GM23338 (cell line): ENCODE measurements at regions not wholly inside any gene's neighbourhood (a gene's known extent, or its start where the extent isn't known, plus 50 kb on each side); places are given as distances from the start of the nearest gene placed in this dataset.

ENCODE experiments used
- CREB1 ChIP-seq: fragments of 250-450 bp; sonication (Bioruptor Pico); IDR thresholded peaks from 2 replicates; pipeline ENCODE4 v1.5.0; 2020; ENCODE audit warnings: low read depth, mild to moderate bottlenecking, moderate library complexity
- CTCF ChIP-seq, 2 experiments: fragments of 200-600 bp in 1 of 2; sonication (generic) in 1 of 2; conservative IDR thresholded peaks; 2 replicates each; pipeline versions ENCODE4 v1.5.1 to v1.6.1; 2016 to 2017; ENCODE audit warnings: antibody characterized with exemption in 2 of 2, low read depth in 2 of 2, mild to moderate bottlenecking in 2 of 2, moderate library complexity in 1 of 2
- EZH2 ChIP-seq: fragments of 200-600 bp; sonication (generic); IDR thresholded peaks from one replicate; pipeline ENCODE4 v1.8.0; 2017; ENCODE audit warnings: antibody characterized with exemption, mild to moderate bottlenecking, low read depth; ENCODE audit not compliant: unreplicated experiment
- EZH2phosphoT487 ChIP-seq: fragments of 200-600 bp; sonication (generic); IDR thresholded peaks from one replicate; pipeline ENCODE4 v1.8.1; 2018; ENCODE audit warnings: antibody characterized with exemption; ENCODE audit not compliant: unreplicated experiment
- JUNB ChIP-seq: IDR thresholded peaks from one replicate; pipeline ENCODE4 v1.6.1; 2016; ENCODE audit warnings: antibody characterized with exemption; ENCODE audit not compliant: unreplicated experiment
- POLR2AphosphoS5 ChIP-seq: IDR thresholded peaks from 2 replicates; pipeline ENCODE4 v1.6.1; 2016; ENCODE audit warnings: antibody characterized with exemption, low read depth
- REST ChIP-seq: IDR thresholded peaks from one replicate; pipeline ENCODE4 v1.6.1; 2018; ENCODE audit warnings: antibody characterized with exemption; ENCODE audit not compliant: unreplicated experiment
- STAT1 ChIP-seq: IDR thresholded peaks from one replicate; pipeline ENCODE4 v1.6.1; 2016; ENCODE audit warnings: antibody characterized with exemption; ENCODE audit not compliant: unreplicated experiment

GRCh38 chr1:185646202-185646683, 87.9 kb upstream of the HMCN1 start:
- TF ChIP-seq EZH2phosphoT487 (no peak), CTCF (conservative IDR thresholded peaks at IDR 0.05; ENCODE audit: low read depth in 2 of 2) (no peak), STAT1 (no peak), REST (no peak), POLR2AphosphoS5 (0 out of 2 replicates have a peak, but pooled peaks have one; percentile 25), CREB1 (CRISPR knock-in tag) (no peak; the same call in 1 of the 2 replicates), EZH2 (no peak), JUNB (no peak)
